Endothelial cell of umbilical vein (primary cell): ENCODE measurements at regions not wholly inside any gene's neighbourhood (a gene's known extent, or its start where the extent isn't known, plus 50 kb on each side); places are given as distances from the start of the nearest gene placed in this dataset.

ENCODE experiments used
- BruUV-seq: library from RNA; stranded (reverse); fragments of 400-500 nt; replicated peaks from 2 replicates; lab custom pipeline; 2021; lab: Mats Ljungman, UMichigan
- CTCF ChIA-PET: fragments of 300-600, 350-600 bp; sonication (Branson Sonifier 250); formaldehyde crosslinking; loops from one replicate; lab custom pipeline; 2021; ENCODE audit warnings: antibody characterized with exemption, inconsistent platforms; lab: Charles Lee
- POLR2A ChIA-PET: fragments of 300-600, 350-600 bp; sonication (Branson Sonifier 250); formaldehyde crosslinking; loops from one replicate; lab custom pipeline; 2021; ENCODE audit warnings: antibody characterized with exemption, inconsistent platforms; lab: Charles Lee
- DNase-seq: peaks from one replicate; pipeline ENCODE4 v3.0.0-alpha.2; 2011; ENCODE audit warnings: low read depth, low spot score
- FAIRE-seq: peaks from 2 replicates; lab custom pipeline; 2011; peaks lifted over from hg19 to GRCh38; lab: Jason Lieb, UNC
- H2AFZ ChIP-seq: 2 replicates; pipeline ENCODE4 v1.6.0; 2012; ENCODE audit warnings: low read depth, low read length, control low read depth, inconsistent platforms
- H3K27ac ChIP-seq: 2 replicates; pipeline ENCODE4 v1.5.1; 2011; ENCODE audit warnings: low read depth, mild to moderate bottlenecking, control low read depth, low read length, moderate library complexity; ENCODE audit not compliant: insufficient read depth
- H3K27me3 ChIP-seq, 2 experiments: 2 replicates each; pipeline versions ENCODE4 v1.6.0 to v1.6.1; 2011; ENCODE audit warnings: low read length in 2 of 2, mixed read lengths in 1 of 2; ENCODE audit not compliant: control insufficient read depth in 2 of 2, insufficient read depth in 2 of 2
- H3K36me3 ChIP-seq, 2 experiments: 2 replicates in 1 of 2; 3 replicates in 1 of 2; pipeline ENCODE4 v1.5.1; 2011; ENCODE audit warnings: low read length in 2 of 2, mild to moderate bottlenecking in 1 of 2, moderate library complexity in 1 of 2; ENCODE audit not compliant: control insufficient read depth in 2 of 2, insufficient read depth in 2 of 2; ENCODE audit errors: extremely low read depth in 1 of 2
- H3K4me1 ChIP-seq: 3 replicates; pipeline ENCODE4 v1.5.1; 2011; ENCODE audit warnings: mild to moderate bottlenecking, low read length; ENCODE audit not compliant: control insufficient read depth, insufficient read depth; ENCODE audit errors: extremely low read depth
- H3K4me2 ChIP-seq: 2 replicates; pipeline ENCODE4 v1.6.1; 2011; ENCODE audit warnings: low read length, control low read depth, mixed read lengths; ENCODE audit not compliant: insufficient read depth
- H3K4me3 ChIP-seq, 3 experiments: fragments of 200-600 bp in 1 of 3; sonication (generic), shearing (Covaris generic) in 1 of 3; replicated peaks in 1 of 3; 2 replicates each; pipeline ENCODE4 v1.5.1; 2011 to 2016; ENCODE audit warnings: control low read depth in 3 of 3, low read length in 3 of 3, mild to moderate bottlenecking in 2 of 3, inconsistent platforms in 1 of 3, low read depth in 1 of 3, moderate library complexity in 1 of 3; ENCODE audit not compliant: insufficient read depth in 1 of 3
- H3K79me2 ChIP-seq: 2 replicates; pipeline ENCODE4 v1.6.0; 2012; ENCODE audit warnings: low read length, inconsistent platforms; ENCODE audit not compliant: control insufficient read depth, insufficient read depth
- H3K9ac ChIP-seq: replicated peaks from 2 replicates; pipeline ENCODE3; 2011; ENCODE audit warnings: low read length, control low read depth; ENCODE audit not compliant: insufficient read depth; ENCODE audit errors: extremely low read depth
- H3K9me1 ChIP-seq: replicated peaks from 3 replicates; pipeline ENCODE4 v1.6.0; 2011; ENCODE audit warnings: mild to moderate bottlenecking, low read length; ENCODE audit not compliant: control insufficient read depth, insufficient read depth; ENCODE audit errors: extremely low read depth
- H3K9me3 ChIP-seq: replicated peaks from 2 replicates; pipeline ENCODE4 v1.5.1; 2012; ENCODE audit warnings: low read length, inconsistent platforms; ENCODE audit not compliant: control insufficient read depth, insufficient read depth
- H4K20me1 ChIP-seq: replicated peaks from 2 replicates; pipeline ENCODE3; 2011; ENCODE audit warnings: mild to moderate bottlenecking, low read length; ENCODE audit not compliant: control insufficient read depth, insufficient read depth; ENCODE audit errors: extremely low read depth
- CTCF ChIP-seq, 2 donors: IDR thresholded peaks; 1 replicate in 1 of 2; 2 replicates in 1 of 2; pipeline ENCODE4 v1.5.1; 2011; ENCODE audit warnings: low read length in 2 of 2, mild to moderate bottlenecking in 2 of 2, moderate library complexity in 2 of 2, control low read depth in 1 of 2, inconsistent platforms in 1 of 2, low read depth in 1 of 2; ENCODE audit not compliant: insufficient read depth in 1 of 2; ENCODE audit errors: extremely low read depth in 1 of 2
- EZH2 ChIP-seq: IDR thresholded peaks from 2 replicates; pipeline ENCODE4 v1.6.1; 2012; ENCODE audit warnings: borderline replicate concordance, low read depth, mild to moderate bottlenecking, moderate library complexity, low read length, inconsistent platforms; ENCODE audit not compliant: severe bottlenecking
- FOS ChIP-seq: IDR thresholded peaks from 2 replicates; pipeline ENCODE4 v1.6.1; 2011; ENCODE audit warnings: mild to moderate bottlenecking, low read length, moderate library complexity, borderline replicate concordance; ENCODE audit not compliant: insufficient read depth
- GATA2 ChIP-seq: IDR thresholded peaks from 2 replicates; pipeline ENCODE4 v1.7.0; 2011; ENCODE audit warnings: low read depth, mild to moderate bottlenecking, moderate library complexity, mixed read lengths, low read length; ENCODE audit not compliant: insufficient read length, insufficient read depth
- MAX ChIP-seq: IDR thresholded peaks from 2 replicates; pipeline ENCODE4 v1.6.1; 2011; ENCODE audit not compliant: insufficient read depth, insufficient read length
- MYC ChIP-seq: IDR thresholded peaks from one replicate; pipeline ENCODE4 v1.6.1; 2011; ENCODE audit warnings: mild to moderate bottlenecking, low read depth, low read length
- POLR2A ChIP-seq: IDR thresholded peaks from 2 replicates; pipeline ENCODE4 v1.6.1; 2012; ENCODE audit warnings: low read depth, mild to moderate bottlenecking, control low read depth, low read length
- POLR2AphosphoS5 ChIP-seq: IDR thresholded peaks from 2 replicates; pipeline ENCODE4 v1.6.1; 2012; ENCODE audit warnings: low read depth, mild to moderate bottlenecking, control low read depth, low read length, moderate library complexity; ENCODE audit not compliant: insufficient read depth
- dilution Hi-C: fragments of 300-500 bp; cut with MboI; formaldehyde crosslinking; loops from one replicate; pipeline ENCODE4 v1.15.0; 2019; ENCODE audit warnings: low sequenced_read_pairs; ENCODE audit not compliant: extremely low pct_ligation_motif_present
- intact Hi-C: fragments of 100-400 bp; cut with micrococcal nuclease; formaldehyde crosslinking; loops from one replicate; pipeline ENCODE4 v1.10.0; 2022

GRCh38 chr4:53923921-53924320, 140.5 kb downstream of the CHIC2 start:
- Histone ChIP-seq H4K20me1 (no peaks in the 10 kb centered on the region), H3K4me1 (peaks cover 4% of the 10 kb centered on the region), H3K36me3 (no peaks in the 10 kb centered on the region), H3K27me3 (peaks cover 0 to 3% of the 10 kb centered on the region in 2 experiments), H2AFZ (no peak overlapping the region), H3K27ac (no peak overlapping the region), H3K4me2 (no peak overlapping the region), H3K9me3 (no peaks in the 10 kb centered on the region), H3K9me1 (no peaks in the 10 kb centered on the region), H3K79me2 (no peaks in the 10 kb centered on the region), H3K4me3 (no peak overlapping the region), H3K9ac (no peak overlapping the region)
- TF ChIP-seq GATA2 (no peak), EZH2 (no peak), MYC (no peak), FOS (no peak), POLR2A (no peak), POLR2AphosphoS5 (no peak), MAX (no peak), CTCF (IDR thresholded peaks at IDR 0.05; ENCODE audit: extremely low read depth in 1 of 2, insufficient read depth in 1 of 2, low read depth in 1 of 2, low read length in 2 of 2) (no peak)
- no TSS peak for BruUV-seq
- POLR2A ChIA-PET: no interaction called here
- CTCF ChIA-PET: no interaction called here
- intact Hi-C loops (no loop called here), dilution Hi-C loops (no loop called here)
- no peak for DNase-seq
- FAIRE-seq: no peak
